Fibroblast of skin of right quadriceps (primary cell): ENCODE measurements at regions not wholly inside any gene's neighbourhood (a gene's known extent, or its start where the extent isn't known, plus 50 kb on each side); places are given as distances from the start of the nearest gene placed in this dataset.
A peak's percentile ranks its signal among the peaks of the same experiment; 100 is the strongest.
"Not testable (repeated sequence)": the region's sequence is repeated elsewhere in the genome, so short reads cannot be mapped to it uniquely, and the experiment has no call there.

Source experiments
- DNase-seq: peaks from one replicate; pipeline ENCODE4 v3.0.0-alpha.2; 2013

GRCh38 chr1:232715154-232715553 lies 85.2 kb upstream of the SIPA1L2 start:
- DNase-seq, result no peak

GRCh38 chr1:232717911-232718310 lies 87.3 kb upstream of the MAP10 start:
- not testable (repeated sequence) for DNase-seq

GRCh38 chr1:232718928-232719927 lies 86.0 kb upstream of the MAP10 start:
- DNase-seq, result no peak

GRCh38 chr1:232722626-232723025 lies 82.6 kb upstream of the MAP10 start:
- DNase-seq, result no peak

GRCh38 chr1:232725305-232726047 lies 79.7 kb upstream of the MAP10 start:
- DNase-seq, result peak; percentile 9

- DNase-seq, result peak; percentile 80
These were observed 79.0 kb upstream of the MAP10 start for GRCh38 chr1:232726048-232726779.

GRCh38 chr1:232728507-232729263 lies 76.5 kb upstream of the MAP10 start:
- peak; percentile 89 for DNase-seq

GRCh38 chr1:232732344-232732910 lies 72.8 kb upstream of the MAP10 start:
- DNase-seq, result no peak

- DNase-seq, result no peak
These were observed 67.3 kb upstream of the MAP10 start for GRCh38 chr1:232737917-232738316.

GRCh38 chr1:232743999-232744398 lies 61.2 kb upstream of the MAP10 start:
- no peak for DNase-seq

GRCh38 chr1:232744847-232745246 lies 60.4 kb upstream of the MAP10 start:
- DNase-seq, result no peak

GRCh38 chr1:232745698-232746097 lies 59.5 kb upstream of the MAP10 start:
- not testable (repeated sequence) for DNase-seq

- DNase-seq, result no peak
These were observed 56.3 kb upstream of the MAP10 start for GRCh38 chr1:232748910-232749368.

- no peak for DNase-seq
These were observed 53.6 kb upstream of the MAP10 start for GRCh38 chr1:232751393-232752140.

- no peak for DNase-seq
These were observed 52.9 kb upstream of the MAP10 start for GRCh38 chr1:232752365-232752764.

GRCh38 chr1:232754930-232755329 lies 50.3 kb upstream of the MAP10 start:
- DNase-seq, result no peak
